H9 (cell line): ENCODE measurements at regions not wholly inside any gene's neighbourhood (a gene's known extent, or its start where the extent isn't known, plus 50 kb on each side); places are given as distances from the start of the nearest gene placed in this dataset.

ENCODE experiments used
- DNase-seq: peaks from one replicate; pipeline ENCODE4 v3.0.0-alpha.2; 2017
- H2AFZ ChIP-seq: one replicate; pipeline ENCODE4 v1.6.1; 2013; ENCODE audit warnings: mild to moderate bottlenecking, low read length, control low read depth, moderate library complexity
- H2AK5ac ChIP-seq: 2 replicates; pipeline ENCODE4 v1.6.1; 2013; ENCODE audit warnings: low read length, control low read depth, mixed read lengths; ENCODE audit not compliant: insufficient read length
- H2BK120ac ChIP-seq: one replicate; pipeline ENCODE4 v1.6.1; 2013; ENCODE audit warnings: low read depth, mild to moderate bottlenecking, low read length, control low read depth, inconsistent platforms; ENCODE audit not compliant: poor library complexity, severe bottlenecking
- H2BK12ac ChIP-seq: 2 replicates; pipeline ENCODE4 v1.6.1; 2013; ENCODE audit warnings: low read length, control low read depth, mixed read lengths, low read depth; ENCODE audit not compliant: insufficient read length
- H2BK15ac ChIP-seq: 2 replicates; pipeline ENCODE4 v1.6.1; 2013; ENCODE audit warnings: low read depth, low read length, control low read depth
- H2BK20ac ChIP-seq: one replicate; pipeline ENCODE4 v1.6.1; 2013; ENCODE audit warnings: low read depth, mild to moderate bottlenecking, low read length, control low read depth, inconsistent platforms; ENCODE audit not compliant: poor library complexity, severe bottlenecking
- H2BK5ac ChIP-seq: 2 replicates; pipeline ENCODE4 v1.6.1; 2013; ENCODE audit warnings: low read length, control low read depth, mixed read lengths; ENCODE audit not compliant: insufficient read length
- H3K14ac ChIP-seq: 2 replicates; pipeline ENCODE4 v1.6.1; 2013; ENCODE audit warnings: low read length, control low read depth; ENCODE audit not compliant: insufficient read depth
- H3K18ac ChIP-seq: 2 replicates; pipeline ENCODE4 v1.6.1; 2013; ENCODE audit warnings: low read depth, mild to moderate bottlenecking, mixed read lengths, low read length, control low read depth; ENCODE audit not compliant: insufficient read length
- H3K23ac ChIP-seq: 2 replicates; pipeline ENCODE4 v1.6.1; 2013; ENCODE audit warnings: low read length, control low read depth, mixed read lengths, low read depth; ENCODE audit not compliant: insufficient read length
- H3K23me2 ChIP-seq: 2 replicates; pipeline ENCODE4 v1.6.1; 2013; ENCODE audit warnings: low read depth, mild to moderate bottlenecking, mixed read lengths, low read length, control low read depth; ENCODE audit not compliant: insufficient read length, poor library complexity, severe bottlenecking
- H3K27ac ChIP-seq: 2 replicates; pipeline ENCODE4 v1.5.1; 2013; ENCODE audit warnings: low read length, control low read depth, mixed read lengths, low read depth; ENCODE audit not compliant: insufficient read length
- H3K27me3 ChIP-seq: 2 replicates; pipeline ENCODE4 v1.6.1; 2013; ENCODE audit warnings: low read length, control low read depth, inconsistent platforms; ENCODE audit not compliant: insufficient read depth
- H3K4ac ChIP-seq: 2 replicates; pipeline ENCODE4 v1.6.1; 2013; ENCODE audit warnings: low read depth, mild to moderate bottlenecking, control low read depth, inconsistent platforms, low read length, moderate library complexity
- H3K4me1 ChIP-seq: 2 replicates; pipeline ENCODE4 v1.6.1; 2013; ENCODE audit warnings: low read length, control low read depth, inconsistent platforms; ENCODE audit not compliant: insufficient read depth
- H3K4me2 ChIP-seq: 2 replicates; pipeline ENCODE4 v1.6.1; 2013; ENCODE audit warnings: low read length, control low read depth, mixed read lengths; ENCODE audit not compliant: insufficient read length, insufficient read depth
- H3K56ac ChIP-seq: 2 replicates; pipeline ENCODE4 v1.6.1; 2013; ENCODE audit warnings: low read depth, mild to moderate bottlenecking, mixed read lengths, low read length, control low read depth; ENCODE audit not compliant: insufficient read length
- H3K79me1 ChIP-seq: 2 replicates; pipeline ENCODE4 v1.6.1; 2013; ENCODE audit warnings: low read depth, mild to moderate bottlenecking, moderate library complexity, low read length, control low read depth, inconsistent platforms; ENCODE audit not compliant: insufficient read depth, poor library complexity, severe bottlenecking
- H3K79me2 ChIP-seq: 2 replicates; pipeline ENCODE4 v1.6.1; 2013; ENCODE audit warnings: low read length, control low read depth, inconsistent platforms; ENCODE audit not compliant: insufficient read depth
- H3K9ac ChIP-seq: 2 replicates; pipeline ENCODE4 v1.6.1; 2013; ENCODE audit warnings: low read length, control low read depth, mixed read lengths; ENCODE audit not compliant: insufficient read length; ENCODE audit errors: extremely low read depth
- H3K9me3 ChIP-seq: one replicate; pipeline ENCODE4 v1.6.1; 2013; ENCODE audit warnings: low read depth, low read length, inconsistent platforms; ENCODE audit not compliant: control insufficient read depth
- H3T11ph ChIP-seq: one replicate; pipeline ENCODE4 v1.6.1; 2013; ENCODE audit warnings: mild to moderate bottlenecking, low read length, control low read depth, inconsistent platforms
- H4K20me1 ChIP-seq: one replicate; pipeline ENCODE4 v1.6.1; 2013; ENCODE audit not compliant: control insufficient read depth, insufficient read length, insufficient read depth
- H4K5ac ChIP-seq: 2 replicates; pipeline ENCODE4 v1.6.1; 2013; ENCODE audit warnings: low read depth, mild to moderate bottlenecking, mixed read lengths, low read length, control low read depth; ENCODE audit not compliant: insufficient read length
- H4K8ac ChIP-seq: replicated peaks from 2 replicates; pipeline ENCODE4 v1.6.1; 2013; ENCODE audit warnings: low read length, control low read depth, mixed read lengths, low read depth; ENCODE audit not compliant: insufficient read length
- H4K91ac ChIP-seq: 2 replicates; pipeline ENCODE4 v1.6.1; 2013; ENCODE audit warnings: low read depth, mild to moderate bottlenecking, moderate library complexity, mixed read lengths, low read length, control low read depth; ENCODE audit not compliant: insufficient read length
- H3K27ac Mint-ChIP-seq, 3 experiments: 2 replicates in 2 of 3; 3 replicates in 1 of 3; pipeline ENCODE4 v1.8.0; 2020 to 2021; ENCODE audit warnings: mixed read lengths in 3 of 3, mild to moderate bottlenecking in 1 of 3, moderate library complexity in 1 of 3
- H3K27me3 Mint-ChIP-seq: 2 replicates; pipeline ENCODE4 v1.8.0; 2021; ENCODE audit warnings: low read depth, mild to moderate bottlenecking, moderate library complexity, mixed read lengths
- H3K36me3 Mint-ChIP-seq, 3 experiments: 2 replicates in 2 of 3; 3 replicates in 1 of 3; pipeline ENCODE4 v1.8.0; 2020 to 2021; ENCODE audit warnings: low read depth in 3 of 3, mixed read lengths in 3 of 3; ENCODE audit not compliant: insufficient read depth in 1 of 3
- H3K4me1 Mint-ChIP-seq, 2 experiments: 2 replicates each; pipeline ENCODE4 v1.8.0; 2020; ENCODE audit warnings: mixed read lengths in 2 of 2
- H3K4me3 Mint-ChIP-seq, 2 experiments: 2 replicates in 1 of 2; 3 replicates in 1 of 2; pipeline ENCODE4 v1.8.0; 2020 to 2021; ENCODE audit warnings: mild to moderate bottlenecking in 2 of 2, mixed read lengths in 2 of 2, moderate library complexity in 1 of 2
- H3K9me3 Mint-ChIP-seq, 2 experiments: 2 replicates in 1 of 2; 3 replicates in 1 of 2; pipeline ENCODE4 v1.8.0; 2020; ENCODE audit warnings: mild to moderate bottlenecking in 2 of 2, mixed read lengths in 2 of 2, moderate library complexity in 1 of 2
- WGBS: extraction: QIAGEN DNeasy Blood & Tissue Kit; methylation state at CpG from one replicate; pipeline ENCODE4 v1.1.7; 2013; ENCODE audit warnings: missing lambda C conversion rate, low lambda C conversion rate, mixed read lengths; ENCODE audit not compliant: insufficient read length; ENCODE audit errors: extremely low coverage; 5-methylcytosine and 5-hydroxymethylcytosine counted together
- TF ChIP-seq, protein P1 (sequence below): fragments of 200-600 bp; sonication (generic); conservative IDR thresholded peaks from 3 replicates; pipeline ENCODE4 v1.8.0; 2021; ENCODE audit warnings: antibody characterized with exemption, mild to moderate bottlenecking

DNA sequence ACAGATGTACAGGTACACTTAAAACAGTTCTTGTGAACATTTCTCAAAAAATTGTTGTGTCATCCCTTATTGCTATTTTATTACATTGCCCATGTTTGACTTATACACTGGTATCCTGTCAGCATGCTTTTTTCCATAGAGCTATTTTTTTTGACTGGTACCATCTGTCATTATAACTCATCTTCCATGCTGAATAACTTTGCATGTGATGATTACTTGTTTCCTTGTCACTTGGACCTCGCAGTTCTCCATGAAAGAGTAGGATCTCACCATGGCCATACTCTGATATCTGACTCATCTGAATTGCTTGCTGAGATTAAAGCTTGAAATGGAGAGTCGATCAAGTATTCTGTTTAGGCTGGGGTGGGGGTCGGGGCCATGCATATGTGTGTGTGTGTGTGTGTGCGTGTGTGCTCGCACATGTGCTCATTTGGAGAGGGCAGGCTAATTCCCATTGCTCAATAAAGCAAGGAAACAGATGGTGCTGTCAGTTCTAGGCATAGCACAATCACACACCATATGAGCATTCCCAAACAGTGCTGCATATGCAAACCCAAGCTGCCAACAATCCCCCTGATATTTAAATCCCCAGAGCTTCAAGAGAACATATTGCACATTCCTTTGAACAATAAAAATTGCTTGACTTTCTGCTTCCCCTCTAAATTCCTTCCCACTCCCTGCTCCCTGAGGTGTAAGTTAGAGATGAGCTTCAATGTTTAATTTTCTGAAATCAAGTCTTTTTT, 62.9 kb downstream of the NHLRC3 start:
- Histone ChIP-seq H2BK120ac (no peak overlapping the region), H4K91ac (no peak overlapping the region), H3K9ac (no peak overlapping the region), H2BK12ac (no peak overlapping the region), H2BK20ac (no peak overlapping the region), H2AFZ (no peak overlapping the region), H3K27me3 (no peaks in the 10 kb centered on the region), H3K4me1 (no peaks in the 10 kb centered on the region), H4K5ac (no peak overlapping the region), H3K23me2 (no peaks in the 10 kb centered on the region), H2AK5ac (no peak overlapping the region), H3K79me1 (no peaks in the 10 kb centered on the region), H3T11ph (no peak overlapping the region), H3K14ac (no peak overlapping the region), H3K4ac (no peak overlapping the region), H4K8ac (no peak overlapping the region), H3K23ac (no peak overlapping the region), H3K4me2 (no peak overlapping the region), H4K20me1 (no peaks in the 10 kb centered on the region), H3K56ac (no peak overlapping the region), H3K18ac (no peak overlapping the region), H2BK5ac (no peak overlapping the region), H3K27ac (no peak overlapping the region), H3K9me3 (no peaks in the 10 kb centered on the region), H3K79me2 (no peaks in the 10 kb centered on the region), H2BK15ac (no peak overlapping the region)
- WGBS, result no CpG with 5 or more reads among the region's 5 CpGs
- Mint-ChIP-seq H3K4me1 (peaks cover 5% of the 10 kb centered on the region in 2 experiments; a peak in 2 of 4 replicates), H3K4me3 (no peak overlapping the region), H3K27ac (no peak overlapping the region), H3K27me3 (no peaks in the 10 kb centered on the region; the same call in 1 of the 2 replicates), H3K9me3 (no peaks in the 10 kb centered on the region), H3K36me3 (no peaks in the 10 kb centered on the region)
- DNase-seq, result no peak
- TF ChIP-seq, protein P1, sequence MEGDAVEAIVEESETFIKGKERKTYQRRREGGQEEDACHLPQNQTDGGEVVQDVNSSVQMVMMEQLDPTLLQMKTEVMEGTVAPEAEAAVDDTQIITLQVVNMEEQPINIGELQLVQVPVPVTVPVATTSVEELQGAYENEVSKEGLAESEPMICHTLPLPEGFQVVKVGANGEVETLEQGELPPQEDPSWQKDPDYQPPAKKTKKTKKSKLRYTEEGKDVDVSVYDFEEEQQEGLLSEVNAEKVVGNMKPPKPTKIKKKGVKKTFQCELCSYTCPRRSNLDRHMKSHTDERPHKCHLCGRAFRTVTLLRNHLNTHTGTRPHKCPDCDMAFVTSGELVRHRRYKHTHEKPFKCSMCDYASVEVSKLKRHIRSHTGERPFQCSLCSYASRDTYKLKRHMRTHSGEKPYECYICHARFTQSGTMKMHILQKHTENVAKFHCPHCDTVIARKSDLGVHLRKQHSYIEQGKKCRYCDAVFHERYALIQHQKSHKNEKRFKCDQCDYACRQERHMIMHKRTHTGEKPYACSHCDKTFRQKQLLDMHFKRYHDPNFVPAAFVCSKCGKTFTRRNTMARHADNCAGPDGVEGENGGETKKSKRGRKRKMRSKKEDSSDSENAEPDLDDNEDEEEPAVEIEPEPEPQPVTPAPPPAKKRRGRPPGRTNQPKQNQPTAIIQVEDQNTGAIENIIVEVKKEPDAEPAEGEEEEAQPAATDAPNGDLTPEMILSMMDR, result no peak
